Fibroblast of lung (primary cell): ENCODE measurements at regions not wholly inside any gene's neighbourhood (a gene's known extent, or its start where the extent isn't known, plus 50 kb on each side); places are given as distances from the start of the nearest gene placed in this dataset.

Experiments used
- EZH2 ChIP-seq: IDR thresholded peaks from 2 replicates; pipeline ENCODE4 v1.5.1; 2012; ENCODE audit warnings: low read length, control low read depth, mild to moderate bottlenecking; ENCODE audit errors: missing control alignments
- TF ChIP-seq, protein P1 (sequence below), 2 donors: IDR thresholded peaks in 1 of 2; conservative IDR thresholded peaks in 1 of 2; 1 replicate in 1 of 2; 2 replicates in 1 of 2; pipeline ENCODE4 v1.5.1; 2011 to 2012; ENCODE audit warnings: low read length in 2 of 2, control low read depth in 1 of 2, inconsistent platforms in 1 of 2, low read depth in 1 of 2, mild to moderate bottlenecking in 1 of 2

DNA sequence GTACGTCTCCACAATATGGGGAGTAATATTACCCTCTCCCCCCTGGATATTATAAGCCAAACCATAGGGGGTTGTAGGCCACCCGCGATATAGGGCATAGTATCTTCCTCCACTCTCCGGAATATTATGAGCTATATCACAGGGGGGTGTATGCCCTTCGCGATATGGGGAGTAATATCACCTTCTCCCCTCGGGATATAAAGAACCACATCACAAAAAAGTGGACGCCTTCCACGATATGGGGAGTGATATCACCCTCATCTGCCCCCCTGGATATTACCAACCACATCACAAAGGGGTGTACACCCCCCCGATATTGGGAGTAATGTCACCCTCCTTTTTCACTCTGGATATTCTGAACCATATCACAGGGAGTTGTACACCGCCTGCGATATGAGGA, 65.5 kb upstream of the CEACAM21 start:
- TF ChIP-seq, protein P1, sequence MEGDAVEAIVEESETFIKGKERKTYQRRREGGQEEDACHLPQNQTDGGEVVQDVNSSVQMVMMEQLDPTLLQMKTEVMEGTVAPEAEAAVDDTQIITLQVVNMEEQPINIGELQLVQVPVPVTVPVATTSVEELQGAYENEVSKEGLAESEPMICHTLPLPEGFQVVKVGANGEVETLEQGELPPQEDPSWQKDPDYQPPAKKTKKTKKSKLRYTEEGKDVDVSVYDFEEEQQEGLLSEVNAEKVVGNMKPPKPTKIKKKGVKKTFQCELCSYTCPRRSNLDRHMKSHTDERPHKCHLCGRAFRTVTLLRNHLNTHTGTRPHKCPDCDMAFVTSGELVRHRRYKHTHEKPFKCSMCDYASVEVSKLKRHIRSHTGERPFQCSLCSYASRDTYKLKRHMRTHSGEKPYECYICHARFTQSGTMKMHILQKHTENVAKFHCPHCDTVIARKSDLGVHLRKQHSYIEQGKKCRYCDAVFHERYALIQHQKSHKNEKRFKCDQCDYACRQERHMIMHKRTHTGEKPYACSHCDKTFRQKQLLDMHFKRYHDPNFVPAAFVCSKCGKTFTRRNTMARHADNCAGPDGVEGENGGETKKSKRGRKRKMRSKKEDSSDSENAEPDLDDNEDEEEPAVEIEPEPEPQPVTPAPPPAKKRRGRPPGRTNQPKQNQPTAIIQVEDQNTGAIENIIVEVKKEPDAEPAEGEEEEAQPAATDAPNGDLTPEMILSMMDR (conservative IDR thresholded peaks at IDR 0.05 in 1 of 2, IDR thresholded peaks at IDR 0.05 in 1 of 2; ENCODE audit: low read depth in 1 of 2, low read length in 2 of 2), result no peak
- no peak for TF ChIP-seq EZH2
